Astrocyte (in vitro differentiated cells and primary cell): ENCODE measurements at regions not wholly inside any gene's neighbourhood (a gene's known extent, or its start where the extent isn't known, plus 50 kb on each side); places are given as distances from the start of the nearest gene placed in this dataset.
"Not testable (repeated sequence)": the region's sequence is repeated elsewhere in the genome, so short reads cannot be mapped to it uniquely, and the experiment has no call there.

Source experiments
- DNase-seq: peaks from one replicate; pipeline ENCODE4 v3.0.0-alpha.2; 2010; ENCODE audit warnings: low read depth
- FAIRE-seq: peaks from 2 replicates; lab custom pipeline; 2011; peaks lifted over from hg19 to GRCh38; lab: Jason Lieb, UNC
- H2AFZ ChIP-seq: 2 replicates; pipeline ENCODE4 v1.6.0; 2012; ENCODE audit warnings: low read depth, low read length, inconsistent platforms
- H3K27ac ChIP-seq: 2 replicates; pipeline ENCODE4 v1.5.1; 2011; ENCODE audit warnings: low read depth, low read length, inconsistent platforms
- H3K27me3 ChIP-seq: 2 replicates; pipeline ENCODE4 v1.6.0; 2011; ENCODE audit warnings: low read length, inconsistent platforms; ENCODE audit not compliant: insufficient read depth
- H3K36me3 ChIP-seq: 2 replicates; pipeline ENCODE4 v1.5.1; 2011; ENCODE audit warnings: low read length, inconsistent platforms; ENCODE audit not compliant: insufficient read depth
- H3K4me1 ChIP-seq: 2 replicates; pipeline ENCODE4 v1.5.1; 2011; ENCODE audit warnings: low read length, inconsistent platforms; ENCODE audit not compliant: insufficient read depth
- H3K4me2 ChIP-seq: 2 replicates; pipeline ENCODE4 v1.6.0; 2012; ENCODE audit warnings: low read length, inconsistent platforms
- H3K4me3 ChIP-seq: 2 replicates; pipeline ENCODE4 v1.5.1; 2011; ENCODE audit warnings: low read depth, mild to moderate bottlenecking, low read length, inconsistent platforms; ENCODE audit not compliant: insufficient read depth
- H3K79me2 ChIP-seq: 2 replicates; pipeline ENCODE4 v1.6.0; 2012; ENCODE audit warnings: mild to moderate bottlenecking, low read length, inconsistent platforms; ENCODE audit not compliant: insufficient read depth
- H3K9ac ChIP-seq: 2 replicates; pipeline ENCODE4 v1.6.0; 2012; ENCODE audit warnings: mild to moderate bottlenecking, low read length, inconsistent platforms
- H3K9me3 ChIP-seq: 2 replicates; pipeline ENCODE4 v1.5.1; 2012; ENCODE audit warnings: low read depth, mild to moderate bottlenecking, low read length, inconsistent platforms; ENCODE audit not compliant: insufficient read depth
- H4K20me1 ChIP-seq: 2 replicates; pipeline ENCODE4 v1.6.0; 2012; ENCODE audit warnings: low read length, inconsistent platforms; ENCODE audit not compliant: insufficient read depth
- H3K27ac Mint-ChIP-seq: one replicate; pipeline ENCODE4 v1.8.0; 2021; ENCODE audit warnings: mild to moderate bottlenecking, mixed read lengths; ENCODE audit not compliant: unreplicated experiment
- H3K27me3 Mint-ChIP-seq: one replicate; pipeline ENCODE4 v1.8.0; 2021; ENCODE audit warnings: low read depth, mixed read lengths; ENCODE audit not compliant: unreplicated experiment
- H3K36me3 Mint-ChIP-seq: one replicate; pipeline ENCODE4 v1.8.0; 2021; ENCODE audit warnings: low read depth, mixed read lengths; ENCODE audit not compliant: unreplicated experiment
- H3K4me1 Mint-ChIP-seq: one replicate; pipeline ENCODE4 v1.8.0; 2021; ENCODE audit warnings: low read depth, mixed read lengths; ENCODE audit not compliant: unreplicated experiment
- H3K4me3 Mint-ChIP-seq: one replicate; pipeline ENCODE4 v1.8.0; 2021; ENCODE audit warnings: mild to moderate bottlenecking, moderate library complexity, mixed read lengths; ENCODE audit not compliant: unreplicated experiment
- H3K9me3 Mint-ChIP-seq: one replicate; pipeline ENCODE4 v1.8.0; 2021; ENCODE audit warnings: mild to moderate bottlenecking, mixed read lengths; ENCODE audit not compliant: unreplicated experiment
- CTCF ChIP-seq: IDR thresholded peaks from 2 replicates; pipeline ENCODE4 v1.5.1; 2011; ENCODE audit warnings: low read depth, mild to moderate bottlenecking, inconsistent platforms, low read length, moderate library complexity; ENCODE audit not compliant: insufficient read depth
- EZH2 ChIP-seq: IDR thresholded peaks from 2 replicates; pipeline ENCODE4 v1.6.1; 2012; ENCODE audit warnings: mild to moderate bottlenecking, low read length, inconsistent platforms; ENCODE audit not compliant: insufficient read depth

GRCh38 chr10:101280511-101280910 lies 51.2 kb upstream of the LBX1 start:
- peaks cover 58% of the 10 kb centered on the region for H3K27me3 Mint-ChIP-seq

GRCh38 chr10:101280921-101281320 lies 51.7 kb upstream of the LBX1 start:
- not testable (repeated sequence) for H3K36me3 ChIP-seq, H3K27ac ChIP-seq, H3K9me3 ChIP-seq, H3K4me3 ChIP-seq, H3K27ac Mint-ChIP-seq, H2AFZ ChIP-seq, H3K79me2 ChIP-seq, H3K9me3 Mint-ChIP-seq, H3K9ac ChIP-seq, H3K4me1 ChIP-seq, H3K4me2 ChIP-seq, FAIRE-seq, H3K4me3 Mint-ChIP-seq, H3K36me3 Mint-ChIP-seq, H3K4me1 Mint-ChIP-seq, DNase-seq, H4K20me1 ChIP-seq
- peaks cover 62% of the 10 kb centered on the region for H3K27me3 Mint-ChIP-seq
- peaks cover 51% of the 10 kb centered on the region for H3K27me3 ChIP-seq

More at GRCh38 chr10:101280511-101280910, 51.2 kb upstream of the LBX1 start:
- FAIRE-seq (no peak), DNase-seq (no peak)
- no peak overlapping the region for H3K4me3 ChIP-seq
- no peak overlapping the region for H3K4me2 ChIP-seq
- no peaks in the 10 kb centered on the region for H3K9me3 Mint-ChIP-seq
- H3K9me3 ChIP-seq = no peaks in the 10 kb centered on the region
- no peak overlapping the region for H3K4me3 Mint-ChIP-seq
- H4K20me1 ChIP-seq = no peaks in the 10 kb centered on the region
- H3K79me2 ChIP-seq = no peaks in the 10 kb centered on the region
- no peaks in the 10 kb centered on the region for H3K4me1 ChIP-seq
- no peaks in the 10 kb centered on the region for H3K36me3 ChIP-seq
- TF ChIP-seq CTCF (no peak), EZH2 (no peak)
- H3K36me3 Mint-ChIP-seq = peaks cover 4% of the 10 kb centered on the region
- no peak overlapping the region for H3K27ac Mint-ChIP-seq
- H3K4me1 Mint-ChIP-seq = no peaks in the 10 kb centered on the region
- H3K9ac ChIP-seq = no peak overlapping the region
- H3K27me3 ChIP-seq = peaks cover 50% of the 10 kb centered on the region
- H2AFZ ChIP-seq = no peak overlapping the region
- H3K27ac ChIP-seq = no peak overlapping the region

GRCh38 chr10:101282947-101283346 lies 53.7 kb upstream of the LBX1 start:
- DNase-seq (no peak), FAIRE-seq (no peak)
- Histone ChIP-seq H3K4me3 (no peak overlapping the region), H3K27me3 (peaks cover 55% of the 10 kb centered on the region), H3K4me1 (no peaks in the 10 kb centered on the region), H3K36me3 (no peaks in the 10 kb centered on the region), H2AFZ (no peak overlapping the region), H3K4me2 (no peak overlapping the region), H3K9me3 (no peaks in the 10 kb centered on the region), H4K20me1 (no peaks in the 10 kb centered on the region), H3K9ac (no peak overlapping the region), H3K27ac (no peak overlapping the region), H3K79me2 (no peaks in the 10 kb centered on the region)
- Mint-ChIP-seq H3K36me3 (peaks cover 4% of the 10 kb centered on the region), H3K27me3 (peaks cover 69% of the 10 kb centered on the region), H3K4me3 (no peak overlapping the region), H3K9me3 (no peaks in the 10 kb centered on the region), H3K4me1 (no peaks in the 10 kb centered on the region), H3K27ac (no peak overlapping the region)
- TF ChIP-seq CTCF (no peak), EZH2 (no peak)
